Eye (tissue), 1 donor: ENCODE measurements at regions not wholly inside any gene's neighbourhood (a gene's known extent, or its start where the extent isn't known, plus 50 kb on each side); places are given as distances from the start of the nearest gene placed in this dataset.

ENCODE experiments used
- DNase-seq: peaks from one replicate; pipeline ENCODE4 v3.0.0-alpha.2; 2015

GRCh38 chr14:42013153-42013552, 406.5 kb downstream of the LRFN5 start:
- no peak for DNase-seq

- DNase-seq, result no peak
These were observed 404.5 kb downstream of the LRFN5 start for GRCh38 chr14:42011221-42011620.

GRCh38 chr14:42004321-42004720, 397.6 kb downstream of the LRFN5 start:
- DNase-seq, result no peak

GRCh38 chr14:42002141-42002540, 395.5 kb downstream of the LRFN5 start:
- DNase-seq, result no peak

- no peak for DNase-seq
These were observed 394.8 kb downstream of the LRFN5 start for GRCh38 chr14:42001431-42001830.

GRCh38 chr14:42000450-42000849, 393.8 kb downstream of the LRFN5 start:
- no peak for DNase-seq

- DNase-seq, result no peak
These were observed 387.0 kb downstream of the LRFN5 start for GRCh38 chr14:41993687-41994086.

- no peak for DNase-seq
These were observed 380.0 kb downstream of the LRFN5 start for GRCh38 chr14:41986700-41987099.

- no peak for DNase-seq
These were observed 379.5 kb downstream of the LRFN5 start for GRCh38 chr14:41986083-41986645.

GRCh38 chr14:41973178-41973577, 366.5 kb downstream of the LRFN5 start:
- DNase-seq, result no peak

- DNase-seq, result no peak
These were observed 365.9 kb downstream of the LRFN5 start for GRCh38 chr14:41972531-41972930.

- no peak for DNase-seq
These were observed 353.6 kb downstream of the LRFN5 start for GRCh38 chr14:41960281-41960680.

- DNase-seq, result no peak
These were observed 350.8 kb downstream of the LRFN5 start for GRCh38 chr14:41957459-41957858.
